Ishikawa (cell line): ENCODE measurements at regions not wholly inside any gene's neighbourhood (a gene's known extent, or its start where the extent isn't known, plus 50 kb on each side); places are given as distances from the start of the nearest gene placed in this dataset.

Source experiments
- CEBPB ChIP-seq: IDR thresholded peaks from 2 replicates; pipeline ENCODE4 v1.6.1; 2012
- CREB1 ChIP-seq: IDR thresholded peaks from 2 replicates; pipeline ENCODE4 v1.6.1; 2012; ENCODE audit warnings: low read depth
- EGR1 ChIP-seq: IDR thresholded peaks from 2 replicates; pipeline ENCODE4 v1.6.1; 2012
- EP300 ChIP-seq: IDR thresholded peaks from 2 replicates; pipeline ENCODE4 v1.6.1; 2012; ENCODE audit warnings: borderline replicate concordance
- FOXM1 ChIP-seq: IDR thresholded peaks from 2 replicates; pipeline ENCODE4 v1.6.1; 2012; ENCODE audit warnings: low read depth, borderline replicate concordance
- MAX ChIP-seq: IDR thresholded peaks from 2 replicates; pipeline ENCODE4 v1.6.1; 2012
- NFIC ChIP-seq: IDR thresholded peaks from 2 replicates; pipeline ENCODE4 v1.6.1; 2012
- RAD21 ChIP-seq: IDR thresholded peaks from 2 replicates; pipeline ENCODE4 v1.6.1; 2012; ENCODE audit warnings: low read depth
- REST ChIP-seq: IDR thresholded peaks from 2 replicates; pipeline ENCODE4 v1.6.1; 2012; ENCODE audit warnings: low read depth, mild to moderate bottlenecking
- TAF1 ChIP-seq: IDR thresholded peaks from 2 replicates; pipeline ENCODE4 v1.6.1; 2012; ENCODE audit warnings: low read depth, mild to moderate bottlenecking
- TCF12 ChIP-seq: IDR thresholded peaks from 2 replicates; pipeline ENCODE4 v1.6.1; 2012; ENCODE audit warnings: low read depth
- TEAD4 ChIP-seq: IDR thresholded peaks from 2 replicates; pipeline ENCODE4 v1.6.1; 2012
- USF1 ChIP-seq: IDR thresholded peaks from 2 replicates; pipeline ENCODE4 v1.6.1; 2012
- YY1 ChIP-seq: IDR thresholded peaks from 2 replicates; pipeline ENCODE4 v1.6.1; 2012; ENCODE audit warnings: low read depth
- ZBTB7A ChIP-seq: IDR thresholded peaks from 2 replicates; pipeline ENCODE4 v1.6.1; 2012; ENCODE audit warnings: low read depth

- no peak for TF ChIP-seq USF1
- TF ChIP-seq TCF12, result no peak
- TF ChIP-seq ZBTB7A, result no peak
- no peak for TF ChIP-seq TAF1
- no peak for TF ChIP-seq EP300
- no peak for TF ChIP-seq MAX
- no peak for TF ChIP-seq REST
- no peak for TF ChIP-seq YY1
- no peak for TF ChIP-seq NFIC
- no peak for TF ChIP-seq TEAD4
Measured at GRCh38 chr13:54890976-54891375, 1862.4 kb downstream of the OLFM4 start.

- TF ChIP-seq USF1 (no peak), YY1 (no peak), NFIC (no peak), REST (no peak), CREB1 (no peak), CEBPB (no peak), EGR1 (no peak)
Measured at GRCh38 chr13:54901316-54901715, 1872.7 kb downstream of the OLFM4 start.

- TF ChIP-seq TEAD4 (no peak), MAX (no peak)
Measured at GRCh38 chr13:54912367-54912766, 1883.8 kb downstream of the OLFM4 start.

GRCh38 chr13:54913668-54914067 is 1885.1 kb downstream of the OLFM4 start:
- TF ChIP-seq FOXM1 (no peak), TAF1 (no peak), CREB1 (no peak), TEAD4 (no peak), EGR1 (no peak), CEBPB (no peak), ZBTB7A (no peak), EP300 (no peak), USF1 (no peak), TCF12 (no peak), YY1 (no peak), MAX (no peak), NFIC (no peak), RAD21 (no peak), REST (no peak)

- TF ChIP-seq CEBPB (no peak), RAD21 (no peak), EGR1 (no peak), EP300 (no peak), FOXM1 (no peak), USF1 (no peak), ZBTB7A (no peak), TCF12 (no peak), TAF1 (no peak), CREB1 (no peak), MAX (no peak), REST (no peak), NFIC (no peak), TEAD4 (no peak), YY1 (no peak)
Measured at GRCh38 chr13:54927538-54927937, 1898.9 kb downstream of the OLFM4 start.
